Skeletal muscle satellite cell (primary cell): ENCODE measurements at regions not wholly inside any gene's neighbourhood (a gene's known extent, or its start where the extent isn't known, plus 50 kb on each side); places are given as distances from the start of the nearest gene placed in this dataset.
"Not testable (repeated sequence)": the region's sequence is repeated elsewhere in the genome, so short reads cannot be mapped to it uniquely, and the experiment has no call there.

ENCODE experiments used
- H3K27me3 ChIP-seq: 2 replicates; pipeline ENCODE4 v1.7.0; 2013; ENCODE audit warnings: low read length; ENCODE audit not compliant: control insufficient read depth, insufficient read depth
- H3K36me3 ChIP-seq: 2 replicates; pipeline ENCODE4 v1.7.0; 2013; ENCODE audit warnings: mild to moderate bottlenecking, control low read depth, low read length; ENCODE audit not compliant: insufficient read depth
- H3K4me1 ChIP-seq: 2 replicates; pipeline ENCODE4 v1.7.0; 2013; ENCODE audit warnings: low read length; ENCODE audit not compliant: control insufficient read depth, insufficient read depth
- H3K4me2 ChIP-seq: 2 replicates; pipeline ENCODE4 v1.7.0; 2013; ENCODE audit warnings: mild to moderate bottlenecking, low read length
- H3K4me3 ChIP-seq: 2 replicates; pipeline ENCODE4 v1.7.0; 2013; ENCODE audit warnings: low read length
- H3K9ac ChIP-seq: 2 replicates; pipeline ENCODE4 v1.7.0; 2013; ENCODE audit warnings: mild to moderate bottlenecking, low read depth, low read length, moderate library complexity
- H3K9me3 ChIP-seq: replicated peaks from 2 replicates; pipeline ENCODE4 v1.7.0; 2013; ENCODE audit warnings: mild to moderate bottlenecking, control low read depth, low read length

DNA sequence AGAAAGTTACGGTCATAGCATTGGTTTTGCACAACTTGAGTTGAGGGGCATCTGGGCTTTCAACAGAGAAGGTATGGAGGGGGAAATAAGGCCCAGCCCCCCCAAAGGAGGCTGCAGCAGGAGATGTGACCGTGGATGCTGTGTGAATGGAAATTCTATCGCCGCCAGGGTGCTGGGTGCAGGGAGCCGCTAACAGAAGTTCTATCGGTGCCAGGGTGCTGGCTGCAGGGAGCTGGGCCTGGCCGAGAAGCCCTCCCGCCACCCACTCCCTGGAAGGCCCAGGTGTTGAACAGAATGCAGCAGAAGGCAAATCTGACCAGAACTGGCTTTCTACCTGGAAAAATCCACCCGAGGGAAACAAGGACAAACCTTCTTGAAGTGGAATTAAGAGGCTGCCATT, 115.0 kb downstream of the SHANK2 start:
- H3K9ac ChIP-seq: no peak overlapping the region
- peaks cover 9% of the 10 kb centered on the region for H3K4me1 ChIP-seq
- H3K36me3 ChIP-seq: no peaks in the 10 kb centered on the region
- no peak overlapping the region for H3K4me2 ChIP-seq
- H3K27me3 ChIP-seq: no peaks in the 10 kb centered on the region
- H3K9me3 ChIP-seq: no peaks in the 10 kb centered on the region
- no peak overlapping the region for H3K4me3 ChIP-seq

DNA sequence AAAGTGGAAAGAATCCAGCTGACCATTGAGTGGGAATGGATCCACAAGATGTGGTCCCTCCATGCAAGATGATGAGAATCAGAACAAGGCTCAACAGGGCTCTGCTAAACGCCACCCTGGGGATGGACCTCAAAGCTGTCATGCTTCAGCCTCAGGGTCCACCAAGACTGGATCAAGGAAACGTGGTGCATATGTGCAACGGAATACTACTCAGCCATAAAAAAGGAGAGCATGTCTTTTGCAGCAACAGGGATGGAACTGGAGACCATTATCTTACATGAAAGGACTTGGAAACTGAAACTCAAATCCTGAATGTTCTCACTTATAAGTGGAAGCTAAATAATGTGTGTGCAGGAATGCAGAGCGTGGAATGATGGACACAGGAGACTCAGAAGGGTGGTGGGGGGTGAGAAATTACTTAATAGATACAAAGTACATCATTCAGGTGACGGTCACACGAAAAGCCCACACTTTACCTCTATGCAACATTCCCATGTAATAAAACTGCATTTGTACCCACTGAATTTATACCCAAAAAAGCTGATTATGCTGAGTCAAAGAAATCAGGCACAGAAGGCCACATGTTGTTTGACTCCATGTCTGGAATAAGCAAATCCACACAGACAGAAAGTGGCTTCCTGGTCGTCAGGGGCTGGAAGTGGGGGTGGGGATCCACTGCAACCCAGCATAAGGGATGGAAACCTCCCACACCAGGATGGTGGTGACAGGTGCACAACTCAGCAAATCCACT, 116.1 kb downstream of the SHANK2 start:
- H3K4me2 ChIP-seq: no peak overlapping the region
- no peak overlapping the region for H3K4me3 ChIP-seq
- no peak overlapping the region for H3K9ac ChIP-seq
- H3K27me3 ChIP-seq: no peaks in the 10 kb centered on the region
- peaks cover 19% of the 10 kb centered on the region for H3K4me1 ChIP-seq
- no peaks in the 10 kb centered on the region for H3K36me3 ChIP-seq
- no peaks in the 10 kb centered on the region for H3K9me3 ChIP-seq

- H3K9ac ChIP-seq: no peak overlapping the region
- peaks cover 27% of the 10 kb centered on the region for H3K4me1 ChIP-seq
- no peaks in the 10 kb centered on the region for H3K9me3 ChIP-seq
- H3K4me2 ChIP-seq: no peak overlapping the region
- H3K4me3 ChIP-seq: no peak overlapping the region
- H3K36me3 ChIP-seq: no peaks in the 10 kb centered on the region
- H3K27me3 ChIP-seq: no peaks in the 10 kb centered on the region
Measured at GRCh38 chr11:71135112-71135511, 117.3 kb downstream of the SHANK2 start.

GRCh38 chr11:71133946-71134345, 118.4 kb downstream of the SHANK2 start:
- Histone ChIP-seq H3K9me3 (no peaks in the 10 kb centered on the region), H3K27me3 (no peaks in the 10 kb centered on the region)

DNA sequence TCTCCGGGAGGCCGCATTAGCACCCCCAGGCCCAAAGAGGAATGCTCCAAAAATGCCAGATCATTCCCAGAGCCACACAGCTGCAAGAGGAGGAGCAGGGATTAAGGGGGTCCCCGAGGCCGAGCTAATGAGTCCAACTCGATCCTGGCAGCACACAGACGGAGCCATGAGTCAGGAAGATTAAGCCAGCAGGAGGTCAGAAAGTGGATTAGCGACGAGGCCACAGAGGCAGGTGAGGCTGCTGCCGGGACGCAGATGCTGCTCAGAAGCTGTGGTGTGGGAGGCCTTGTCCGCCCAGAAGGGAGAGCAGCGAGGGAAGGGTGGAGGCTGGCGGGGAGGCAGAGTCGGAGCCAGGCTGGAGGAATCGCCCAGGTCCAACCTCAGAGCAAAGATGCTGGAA, 120.5 kb downstream of the SHANK2 start:
- no peaks in the 10 kb centered on the region for H3K9me3 ChIP-seq
- H3K9ac ChIP-seq: no peak overlapping the region
- no peaks in the 10 kb centered on the region for H3K27me3 ChIP-seq
- H3K4me1 ChIP-seq: peaks cover 36% of the 10 kb centered on the region
- H3K4me3 ChIP-seq: no peak overlapping the region
- no peak overlapping the region for H3K4me2 ChIP-seq
- no peaks in the 10 kb centered on the region for H3K36me3 ChIP-seq

More at GRCh38 chr11:71133946-71134345, 118.4 kb downstream of the SHANK2 start:
- H3K9ac ChIP-seq: no peak overlapping the region
- no peak overlapping the region for H3K4me3 ChIP-seq
- H3K36me3 ChIP-seq: no peaks in the 10 kb centered on the region
- peaks cover 30% of the 10 kb centered on the region for H3K4me1 ChIP-seq
- no peak overlapping the region for H3K4me2 ChIP-seq

DNA sequence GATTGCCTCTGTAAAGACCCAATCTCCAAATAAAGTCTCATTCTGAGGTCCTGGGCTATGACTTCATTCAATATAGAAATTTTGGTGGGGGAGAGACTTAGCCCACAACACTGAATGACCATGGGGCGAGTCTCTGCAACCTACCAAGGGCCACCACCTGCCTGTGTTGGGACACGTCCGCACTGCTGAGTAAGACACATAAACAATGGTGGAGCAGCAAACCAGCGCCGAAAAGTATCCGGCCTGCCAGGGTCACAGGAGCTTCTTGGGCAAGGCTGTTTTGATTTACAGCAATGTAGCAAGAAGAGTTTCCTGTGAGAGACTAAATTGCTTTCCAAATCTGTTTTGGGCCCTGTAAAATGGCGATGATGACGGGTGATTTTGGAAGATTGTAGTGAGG, 122.3 kb downstream of the SHANK2 start:
- no peaks in the 10 kb centered on the region for H3K27me3 ChIP-seq
- H3K4me2 ChIP-seq: peak overlapping the region; percentile 9
- no peaks in the 10 kb centered on the region for H3K36me3 ChIP-seq
- peak overlapping the region; percentile 41 for H3K9ac ChIP-seq
- H3K4me1 ChIP-seq: peaks cover 36% of the 10 kb centered on the region
- no peak overlapping the region for H3K4me3 ChIP-seq
- no peaks in the 10 kb centered on the region for H3K9me3 ChIP-seq

DNA sequence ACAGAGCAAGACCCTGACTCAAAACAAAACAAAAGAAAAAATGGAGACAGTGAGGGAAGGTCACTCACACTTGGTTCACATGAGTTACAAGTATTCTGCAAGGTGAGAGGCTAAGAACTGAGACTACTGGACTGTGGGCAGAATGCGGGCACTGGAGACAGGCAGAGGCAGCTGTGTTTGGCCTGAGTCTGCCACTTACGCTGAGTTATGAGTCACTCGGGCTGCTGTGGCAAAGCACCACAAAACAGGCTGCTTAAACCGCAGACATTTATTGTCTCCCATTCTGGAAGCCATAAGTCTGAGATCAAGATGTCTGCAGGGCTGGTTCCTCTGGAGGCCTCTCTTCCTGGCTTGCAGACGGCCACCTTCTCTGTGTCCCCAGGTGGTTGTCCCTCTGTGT, 122.8 kb downstream of the SHANK2 start:
- no peak overlapping the region for H3K4me3 ChIP-seq
- peaks cover 36% of the 10 kb centered on the region for H3K4me1 ChIP-seq
- peak overlapping the region; percentile 41 for H3K9ac ChIP-seq
- no peaks in the 10 kb centered on the region for H3K9me3 ChIP-seq
- no peaks in the 10 kb centered on the region for H3K27me3 ChIP-seq
- no peaks in the 10 kb centered on the region for H3K36me3 ChIP-seq
- H3K4me2 ChIP-seq: peak overlapping the region; percentile 9

GRCh38 chr11:71127806-71128205, 124.6 kb downstream of the SHANK2 start:
- no peak overlapping the region for H3K9ac ChIP-seq
- no peaks in the 10 kb centered on the region for H3K27me3 ChIP-seq
- peaks cover 36% of the 10 kb centered on the region for H3K4me1 ChIP-seq
- H3K36me3 ChIP-seq: no peaks in the 10 kb centered on the region
- H3K4me2 ChIP-seq: no peak overlapping the region
- no peaks in the 10 kb centered on the region for H3K9me3 ChIP-seq
- H3K4me3 ChIP-seq: no peak overlapping the region

GRCh38 chr11:71126401-71126800, 126.0 kb downstream of the SHANK2 start:
- H3K4me1 ChIP-seq: peaks cover 27% of the 10 kb centered on the region

DNA sequence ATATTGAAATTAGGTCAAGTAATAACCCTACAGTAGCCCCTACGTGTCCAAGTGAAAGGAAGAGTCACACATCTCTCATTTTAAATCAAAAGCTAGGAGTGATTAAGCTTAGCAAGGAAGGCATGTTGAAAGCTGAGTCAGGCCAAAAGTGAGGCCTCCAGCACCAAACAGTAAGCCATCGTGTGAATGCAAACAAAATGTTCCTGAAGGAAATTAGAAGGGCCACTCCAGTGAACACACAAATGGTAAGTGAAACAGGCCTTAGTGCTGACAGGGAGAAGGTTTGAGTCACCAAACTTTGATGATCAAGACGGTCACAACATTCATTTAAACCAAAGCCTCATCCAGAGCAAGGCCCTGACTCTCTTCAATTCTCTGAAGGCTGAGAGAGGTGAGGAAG, 127.2 kb downstream of the SHANK2 start:
- peaks cover 17% of the 10 kb centered on the region for H3K4me1 ChIP-seq
- no peak overlapping the region for H3K4me2 ChIP-seq
- H3K36me3 ChIP-seq: no peaks in the 10 kb centered on the region
- no peak overlapping the region for H3K9ac ChIP-seq
- no peaks in the 10 kb centered on the region for H3K27me3 ChIP-seq
- no peaks in the 10 kb centered on the region for H3K9me3 ChIP-seq
- no peak overlapping the region for H3K4me3 ChIP-seq

More at GRCh38 chr11:71126401-71126800, 126.0 kb downstream of the SHANK2 start:
- not testable (repeated sequence) for H3K4me3 ChIP-seq, H3K27me3 ChIP-seq, H3K9ac ChIP-seq, H3K36me3 ChIP-seq, H3K4me2 ChIP-seq, H3K9me3 ChIP-seq

GRCh38 chr11:71124127-71124526, 128.2 kb downstream of the SHANK2 start:
- peaks cover 8% of the 10 kb centered on the region for H3K4me1 ChIP-seq

GRCh38 chr11:71120471-71120896, 131.9 kb downstream of the SHANK2 start:
- H3K4me3 ChIP-seq: no peak overlapping the region
- no peak overlapping the region for H3K4me2 ChIP-seq
- no peaks in the 10 kb centered on the region for H3K9me3 ChIP-seq
- no peak overlapping the region for H3K9ac ChIP-seq
- no peaks in the 10 kb centered on the region for H3K27me3 ChIP-seq
- peaks cover 6% of the 10 kb centered on the region for H3K4me1 ChIP-seq
- H3K36me3 ChIP-seq: no peaks in the 10 kb centered on the region

More at GRCh38 chr11:71124127-71124526, 128.2 kb downstream of the SHANK2 start:
- Histone ChIP-seq H3K4me3 (no peak overlapping the region), H3K4me2 (no peak overlapping the region), H3K27me3 (no peaks in the 10 kb centered on the region), H3K9ac (no peak overlapping the region), H3K36me3 (no peaks in the 10 kb centered on the region), H3K9me3 (no peaks in the 10 kb centered on the region)
